DOHH2 (cell line): ENCODE measurements at regions not wholly inside any gene's neighbourhood (a gene's known extent, or its start where the extent isn't known, plus 50 kb on each side); places are given as distances from the start of the nearest gene placed in this dataset.

Source experiments
- EZH2phosphoT487 ChIP-seq: fragments of 200-600 bp; sonication (generic); IDR thresholded peaks from 2 replicates; pipeline ENCODE4 v1.6.1; 2017; ENCODE audit warnings: borderline replicate concordance, mild to moderate bottlenecking, antibody characterized with exemption, low read length, moderate library complexity, mixed read lengths
- TF ChIP-seq, protein P1 (sequence below): fragments of 200-600 bp; sonication (generic); IDR thresholded peaks from one replicate; pipeline ENCODE4 v1.5.1; 2014; ENCODE audit warnings: antibody characterized with exemption, mild to moderate bottlenecking, low read depth, low read length; ENCODE audit not compliant: poor library complexity, severe bottlenecking

GRCh38 chr17:53979991-53980390, 157.3 kb downstream of the KIF2B start:
- TF ChIP-seq, protein P1, sequence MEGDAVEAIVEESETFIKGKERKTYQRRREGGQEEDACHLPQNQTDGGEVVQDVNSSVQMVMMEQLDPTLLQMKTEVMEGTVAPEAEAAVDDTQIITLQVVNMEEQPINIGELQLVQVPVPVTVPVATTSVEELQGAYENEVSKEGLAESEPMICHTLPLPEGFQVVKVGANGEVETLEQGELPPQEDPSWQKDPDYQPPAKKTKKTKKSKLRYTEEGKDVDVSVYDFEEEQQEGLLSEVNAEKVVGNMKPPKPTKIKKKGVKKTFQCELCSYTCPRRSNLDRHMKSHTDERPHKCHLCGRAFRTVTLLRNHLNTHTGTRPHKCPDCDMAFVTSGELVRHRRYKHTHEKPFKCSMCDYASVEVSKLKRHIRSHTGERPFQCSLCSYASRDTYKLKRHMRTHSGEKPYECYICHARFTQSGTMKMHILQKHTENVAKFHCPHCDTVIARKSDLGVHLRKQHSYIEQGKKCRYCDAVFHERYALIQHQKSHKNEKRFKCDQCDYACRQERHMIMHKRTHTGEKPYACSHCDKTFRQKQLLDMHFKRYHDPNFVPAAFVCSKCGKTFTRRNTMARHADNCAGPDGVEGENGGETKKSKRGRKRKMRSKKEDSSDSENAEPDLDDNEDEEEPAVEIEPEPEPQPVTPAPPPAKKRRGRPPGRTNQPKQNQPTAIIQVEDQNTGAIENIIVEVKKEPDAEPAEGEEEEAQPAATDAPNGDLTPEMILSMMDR = no peak
- TF ChIP-seq EZH2phosphoT487 = no peak
